ENCODE measurements at regions not wholly inside any gene's neighbourhood (a gene's known extent, or its start where the extent isn't known, plus 50 kb on each side); places are given as distances from the start of the nearest gene placed in this dataset.
A peak's percentile ranks its signal among the peaks of the same experiment; 100 is the strongest.

- H3K27me3 ChIP-seq (ENCODE audit: insufficient read depth, low read length), result no peaks in the 10 kb centered on the region
- H3K36me3 ChIP-seq (ENCODE audit: insufficient read depth, low read length), result no peaks in the 10 kb centered on the region
- no peaks in the 10 kb centered on the region for H3K79me2 ChIP-seq (ENCODE audit: control insufficient read depth, insufficient read depth, low read length, unreplicated experiment)
- no peak overlapping the region for H3K4me3 ChIP-seq (ENCODE audit: low read depth, low read length)
- H2AFZ ChIP-seq (ENCODE audit: low read length, unreplicated experiment), result no peak overlapping the region
- H3K4me1 ChIP-seq (ENCODE audit: control insufficient read depth, insufficient read depth, low read length, unreplicated experiment), result no peaks in the 10 kb centered on the region
- H3K27ac ChIP-seq (ENCODE audit: low read depth, low read length), result no peak overlapping the region
These were observed 541.2 kb downstream of the CDH10 start for GRCh38 chr5:24103451-24104023.

- no peaks in the 10 kb centered on the region for H3K36me3 ChIP-seq (ENCODE audit: insufficient read depth, low read length)
- H2AFZ ChIP-seq (ENCODE audit: low read length, unreplicated experiment), result no peak overlapping the region
- no peaks in the 10 kb centered on the region for H3K27me3 ChIP-seq (ENCODE audit: insufficient read depth, low read length)
- H3K27ac ChIP-seq (ENCODE audit: low read depth, low read length), result no peak overlapping the region
- no peaks in the 10 kb centered on the region for H3K4me1 ChIP-seq (ENCODE audit: control insufficient read depth, insufficient read depth, low read length, unreplicated experiment)
- H3K4me3 ChIP-seq (ENCODE audit: low read depth, low read length), result no peak overlapping the region
- H3K79me2 ChIP-seq (ENCODE audit: control insufficient read depth, insufficient read depth, low read length, unreplicated experiment), result no peaks in the 10 kb centered on the region
These were observed 534.7 kb downstream of the CDH10 start for GRCh38 chr5:24110004-24110615.

GRCh38 chr5:24112420-24112819, 532.4 kb downstream of the CDH10 start:
- Histone ChIP-seq H3K4me1 (ENCODE audit: control insufficient read depth, insufficient read depth, low read length, unreplicated experiment) (no peaks in the 10 kb centered on the region), H3K27me3 (ENCODE audit: insufficient read depth, low read length) (no peaks in the 10 kb centered on the region), H3K79me2 (ENCODE audit: control insufficient read depth, insufficient read depth, low read length, unreplicated experiment) (no peaks in the 10 kb centered on the region), H3K27ac (ENCODE audit: low read depth, low read length) (no peak overlapping the region), H3K36me3 (ENCODE audit: insufficient read depth, low read length) (no peaks in the 10 kb centered on the region), H2AFZ (ENCODE audit: low read length, unreplicated experiment) (no peak overlapping the region), H3K4me3 (ENCODE audit: low read depth, low read length) (no peak overlapping the region)

GRCh38 chr5:24118351-24118750, 526.4 kb downstream of the CDH10 start:
- H3K27ac ChIP-seq (ENCODE audit: low read depth, low read length), result no peak overlapping the region
- H3K79me2 ChIP-seq (ENCODE audit: control insufficient read depth, insufficient read depth, low read length, unreplicated experiment), result no peaks in the 10 kb centered on the region
- H3K36me3 ChIP-seq (ENCODE audit: insufficient read depth, low read length), result no peaks in the 10 kb centered on the region
- H3K4me1 ChIP-seq (ENCODE audit: control insufficient read depth, insufficient read depth, low read length, unreplicated experiment), result no peaks in the 10 kb centered on the region
- no peaks in the 10 kb centered on the region for H3K27me3 ChIP-seq (ENCODE audit: insufficient read depth, low read length)
- no peak overlapping the region for H3K4me3 ChIP-seq (ENCODE audit: low read depth, low read length)
- no peak overlapping the region for H2AFZ ChIP-seq (ENCODE audit: low read length, unreplicated experiment)

- Histone ChIP-seq H3K27me3 (ENCODE audit: insufficient read depth, low read length) (no peaks in the 10 kb centered on the region), H3K36me3 (ENCODE audit: insufficient read depth, low read length) (no peaks in the 10 kb centered on the region), H3K4me1 (ENCODE audit: control insufficient read depth, insufficient read depth, low read length, unreplicated experiment) (no peaks in the 10 kb centered on the region)
These were observed 509.2 kb downstream of the CDH10 start for GRCh38 chr5:24135536-24135935.

GRCh38 chr5:24141046-24141445, 503.7 kb downstream of the CDH10 start:
- no peaks in the 10 kb centered on the region for H3K27me3 ChIP-seq (ENCODE audit: insufficient read depth, low read length)

More at GRCh38 chr5:24135536-24135935, 509.2 kb downstream of the CDH10 start:
- Histone ChIP-seq H3K27ac (ENCODE audit: low read depth, low read length) (no peak overlapping the region), H3K4me3 (ENCODE audit: low read depth, low read length) (no peak overlapping the region), H2AFZ (ENCODE audit: low read length, unreplicated experiment) (no peak overlapping the region), H3K79me2 (ENCODE audit: control insufficient read depth, insufficient read depth, low read length, unreplicated experiment) (no peaks in the 10 kb centered on the region)

GRCh38 chr5:24142341-24142740, 502.4 kb downstream of the CDH10 start:
- Histone ChIP-seq H3K27me3 (ENCODE audit: insufficient read depth, low read length) (no peaks in the 10 kb centered on the region), H3K79me2 (ENCODE audit: control insufficient read depth, insufficient read depth, low read length, unreplicated experiment) (no peaks in the 10 kb centered on the region), H3K4me3 (ENCODE audit: low read depth, low read length) (no peak overlapping the region), H2AFZ (ENCODE audit: low read length, unreplicated experiment) (no peak overlapping the region), H3K36me3 (ENCODE audit: insufficient read depth, low read length) (no peaks in the 10 kb centered on the region), H3K4me1 (ENCODE audit: control insufficient read depth, insufficient read depth, low read length, unreplicated experiment) (no peaks in the 10 kb centered on the region), H3K27ac (ENCODE audit: low read depth, low read length) (no peak overlapping the region)

More at GRCh38 chr5:24141046-24141445, 503.7 kb downstream of the CDH10 start:
- no peaks in the 10 kb centered on the region for H3K79me2 ChIP-seq (ENCODE audit: control insufficient read depth, insufficient read depth, low read length, unreplicated experiment)
- no peak overlapping the region for H3K4me3 ChIP-seq (ENCODE audit: low read depth, low read length)
- no peaks in the 10 kb centered on the region for H3K36me3 ChIP-seq (ENCODE audit: insufficient read depth, low read length)
- H3K27ac ChIP-seq (ENCODE audit: low read depth, low read length), result no peak overlapping the region
- H2AFZ ChIP-seq (ENCODE audit: low read length, unreplicated experiment), result no peak overlapping the region
- H3K4me1 ChIP-seq (ENCODE audit: control insufficient read depth, insufficient read depth, low read length, unreplicated experiment), result no peaks in the 10 kb centered on the region

GRCh38 chr5:24145806-24146205, 499.0 kb downstream of the CDH10 start:
- H3K36me3 ChIP-seq (ENCODE audit: insufficient read depth, low read length), result no peaks in the 10 kb centered on the region
- H3K79me2 ChIP-seq (ENCODE audit: control insufficient read depth, insufficient read depth, low read length, unreplicated experiment), result no peaks in the 10 kb centered on the region
- H3K27me3 ChIP-seq (ENCODE audit: insufficient read depth, low read length), result no peaks in the 10 kb centered on the region
- H2AFZ ChIP-seq (ENCODE audit: low read length, unreplicated experiment), result no peak overlapping the region
- no peak overlapping the region for H3K27ac ChIP-seq (ENCODE audit: low read depth, low read length)
- no peak overlapping the region for H3K4me3 ChIP-seq (ENCODE audit: low read depth, low read length)
- no peaks in the 10 kb centered on the region for H3K4me1 ChIP-seq (ENCODE audit: control insufficient read depth, insufficient read depth, low read length, unreplicated experiment)

- Histone ChIP-seq H2AFZ (ENCODE audit: low read length, unreplicated experiment) (no peak overlapping the region), H3K27ac (ENCODE audit: low read depth, low read length) (no peak overlapping the region), H3K36me3 (ENCODE audit: insufficient read depth, low read length) (no peaks in the 10 kb centered on the region), H3K79me2 (ENCODE audit: control insufficient read depth, insufficient read depth, low read length, unreplicated experiment) (no peaks in the 10 kb centered on the region), H3K4me3 (ENCODE audit: low read depth, low read length) (no peak overlapping the region), H3K4me1 (ENCODE audit: control insufficient read depth, insufficient read depth, low read length, unreplicated experiment) (peaks cover 8% of the 10 kb centered on the region), H3K27me3 (ENCODE audit: insufficient read depth, low read length) (no peaks in the 10 kb centered on the region)
These were observed 483.2 kb downstream of the CDH10 start for GRCh38 chr5:24161559-24161958.

GRCh38 chr5:24162343-24162742, 482.4 kb downstream of the CDH10 start:
- Histone ChIP-seq H2AFZ (ENCODE audit: low read length, unreplicated experiment) (no peak overlapping the region), H3K27me3 (ENCODE audit: insufficient read depth, low read length) (no peaks in the 10 kb centered on the region), H3K79me2 (ENCODE audit: control insufficient read depth, insufficient read depth, low read length, unreplicated experiment) (no peaks in the 10 kb centered on the region), H3K36me3 (ENCODE audit: insufficient read depth, low read length) (no peaks in the 10 kb centered on the region), H3K27ac (ENCODE audit: low read depth, low read length) (peak overlapping the region; percentile 30), H3K4me1 (ENCODE audit: control insufficient read depth, insufficient read depth, low read length, unreplicated experiment) (peaks cover 12% of the 10 kb centered on the region), H3K4me3 (ENCODE audit: low read depth, low read length) (no peak overlapping the region)

GRCh38 chr5:24163091-24163490, 481.7 kb downstream of the CDH10 start:
- no peak overlapping the region for H2AFZ ChIP-seq (ENCODE audit: low read length, unreplicated experiment)
- no peaks in the 10 kb centered on the region for H3K79me2 ChIP-seq (ENCODE audit: control insufficient read depth, insufficient read depth, low read length, unreplicated experiment)
- no peaks in the 10 kb centered on the region for H3K27me3 ChIP-seq (ENCODE audit: insufficient read depth, low read length)
- peak overlapping the region; percentile 30; the same call in 1 of the 2 replicates for H3K27ac ChIP-seq (ENCODE audit: low read depth, low read length)
- peaks cover 19% of the 10 kb centered on the region for H3K4me1 ChIP-seq (ENCODE audit: control insufficient read depth, insufficient read depth, low read length, unreplicated experiment)
- H3K36me3 ChIP-seq (ENCODE audit: insufficient read depth, low read length), result no peaks in the 10 kb centered on the region
- H3K4me3 ChIP-seq (ENCODE audit: low read depth, low read length), result no peak overlapping the region

Data from ACC112 (cell line).